K562 (cell line): ENCODE measurements at regions not wholly inside any gene's neighbourhood (a gene's known extent, or its start where the extent isn't known, plus 50 kb on each side); places are given as distances from the start of the nearest gene placed in this dataset.

ENCODE experiments used
- ATAC-seq: fragments of 200-7000 bp; cut with Tn5 transposase; 3 replicates; pipeline ENCODE4 v1.9.1; 2020; ENCODE audit warnings: moderate library complexity
- BruUV-seq: library from RNA; stranded (reverse); fragments of 400-500 nt; replicated peaks from 2 replicates; lab custom pipeline; 2021; lab: Mats Ljungman, UMichigan
- CTCF ChIA-PET: fragments of 300-600 bp; formaldehyde crosslinking; extraction: SDS; loops from one replicate; lab custom pipeline; 2021; ENCODE audit warnings: low intra/inter-chr PET ratio; lab: Yijun Ruan, JAX
- POLR2A ChIA-PET: fragments of 300-600, 350-650 bp; sonication (Branson Sonifier 250); formaldehyde crosslinking; extraction: SDS; loops from one replicate; lab custom pipeline; 2021; ENCODE audit warnings: antibody characterized with exemption, inconsistent platforms; lab: Yijun Ruan, JAX
- DNase-seq, 4 experiments: peaks; one replicate each; pipeline versions ENCODE4 v3.0.0 to v3.0.0-alpha.2; 2011 to 2018; ENCODE audit warnings: low spot score in 3 of 4, mixed read lengths in 3 of 4; ENCODE audit errors: extremely low read depth in 1 of 4
- FAIRE-seq: peaks from 2 replicates; lab custom pipeline; 2011; peaks lifted over from hg19 to GRCh38; lab: Jason Lieb, UNC
- H2AFZ ChIP-seq: 2 replicates; pipeline ENCODE4 v1.6.0; 2011; ENCODE audit warnings: low read depth, low read length, control low read depth, inconsistent platforms
- H3K27ac ChIP-seq: fragments of 200-600 bp; 3 replicates; pipeline ENCODE4 v1.8.0; 2011; ENCODE audit warnings: low read depth, mild to moderate bottlenecking, control low read depth, inconsistent platforms, low read length, moderate library complexity, mixed read lengths; ENCODE audit errors: extremely low read depth
- H3K27me3 ChIP-seq, 2 experiments: fragments of 300-600 bp in 1 of 2; 2 replicates in 1 of 2; 3 replicates in 1 of 2; pipeline versions ENCODE4 v1.6.0 to v1.8.0; 2011; ENCODE audit warnings: inconsistent platforms in 2 of 2, low read length in 2 of 2, mild to moderate bottlenecking in 1 of 2, mixed read lengths in 1 of 2, moderate library complexity in 1 of 2; ENCODE audit not compliant: control insufficient read depth in 2 of 2, insufficient read depth in 2 of 2
- H3K36me3 ChIP-seq: fragments of 300-600 bp; 3 replicates; pipeline ENCODE4 v1.8.0; 2011; ENCODE audit warnings: mild to moderate bottlenecking, low read length, inconsistent platforms; ENCODE audit not compliant: control insufficient read depth, insufficient read depth
- H3K4me1 ChIP-seq, 2 experiments: fragments of 200-600 bp in 1 of 2; replicated peaks in 1 of 2; 2 replicates in 1 of 2; 3 replicates in 1 of 2; pipeline versions ENCODE4 v1.5.1 to v1.8.0; 2011; ENCODE audit warnings: inconsistent platforms in 2 of 2, low read length in 2 of 2, mild to moderate bottlenecking in 1 of 2, mixed read lengths in 1 of 2, moderate library complexity in 1 of 2; ENCODE audit not compliant: control insufficient read depth in 2 of 2, insufficient read depth in 2 of 2
- H3K4me2 ChIP-seq: 2 replicates; pipeline ENCODE4 v1.6.1; 2011; ENCODE audit warnings: low read length, control low read depth, inconsistent platforms, mixed read lengths; ENCODE audit not compliant: insufficient read depth
- H3K4me3 ChIP-seq: fragments of 200-600 bp; sonication (generic), shearing (Covaris generic); 2 replicates; pipeline ENCODE4 v1.5.1; 2016; ENCODE audit warnings: control low read depth, inconsistent platforms
- H3K79me2 ChIP-seq: fragments of 200-600 bp; 3 replicates; pipeline ENCODE4 v1.8.0; 2011; ENCODE audit warnings: low read length, inconsistent platforms; ENCODE audit not compliant: control insufficient read depth, insufficient read depth
- H3K9ac ChIP-seq, 2 experiments: 2 replicates each; pipeline versions ENCODE4 v1.6.0 to v1.6.1; 2011; ENCODE audit warnings: low read depth in 2 of 2, low read length in 2 of 2, control low read depth in 1 of 2, inconsistent platforms in 1 of 2, mild to moderate bottlenecking in 1 of 2, mixed read lengths in 1 of 2; ENCODE audit not compliant: insufficient read depth in 1 of 2
- H3K9me1 ChIP-seq: one replicate; pipeline ENCODE4 v1.6.0; 2011; ENCODE audit warnings: inconsistent platforms, mild to moderate bottlenecking, low read length, moderate library complexity; ENCODE audit not compliant: control insufficient read depth, insufficient read depth
- H3K9me3 ChIP-seq: replicated peaks from 2 replicates; pipeline ENCODE4 v1.5.1; 2011; ENCODE audit warnings: low read depth, low read length, inconsistent platforms; ENCODE audit not compliant: control insufficient read depth, insufficient read depth
- H4K20me1 ChIP-seq: replicated peaks from 2 replicates; pipeline ENCODE4 v1.6.1; 2011; ENCODE audit warnings: low read length, inconsistent platforms, mixed read lengths; ENCODE audit not compliant: control insufficient read depth, insufficient read depth
- DPF2 ChIP-seq: fragments of 450-650 bp; IDR thresholded peaks from 2 replicates; pipeline ENCODE4 v1.6.1; 2016
- HDAC1 ChIP-seq, 2 experiments: fragments of 450-650 bp; IDR thresholded peaks; 2 replicates each; pipeline ENCODE4 v1.6.1; 2016 to 2017; ENCODE audit warnings: inconsistent platforms in 1 of 2, mild to moderate bottlenecking in 1 of 2, moderate library complexity in 1 of 2
- HSF4 ChIP-seq: fragments of 250-450 bp; sonication (Bioruptor Pico); IDR thresholded peaks from 2 replicates; pipeline ENCODE4 v2.1.2; 2022; ENCODE audit warnings: mild to moderate bottlenecking, moderate library complexity, borderline replicate concordance
- NONO ChIP-seq, 2 experiments: fragments of 200-400 bp in 1 of 2; fragments of 450-650 bp in 1 of 2; formaldehyde crosslinking in 1 of 2; IDR thresholded peaks; 2 replicates each; pipeline ENCODE4 v1.6.1; 2017; ENCODE audit warnings: low read depth in 2 of 2, mild to moderate bottlenecking in 2 of 2, moderate library complexity in 2 of 2, low read length in 1 of 2
- PRMT5 ChIP-seq: sonication (generic); formaldehyde crosslinking; IDR thresholded peaks from 2 replicates; pipeline ENCODE4 v1.5.0; 2020; ENCODE audit warnings: missing genetic modification reagents
- PURB ChIP-seq: sonication (generic); formaldehyde crosslinking; IDR thresholded peaks from 2 replicates; pipeline ENCODE4 v1.9.0; 2021; ENCODE audit warnings: low read depth, mild to moderate bottlenecking, missing genetic modification reagents
- TAL1 ChIP-seq: fragments of 450-650 bp; IDR thresholded peaks from 2 replicates; pipeline ENCODE4 v1.6.1; 2016; ENCODE audit warnings: mild to moderate bottlenecking
- ZBTB43 ChIP-seq: sonication (generic); formaldehyde crosslinking; IDR thresholded peaks from 2 replicates; pipeline ENCODE4 v1.8.0; 2023; ENCODE audit warnings: mild to moderate bottlenecking, missing genetic modification reagents
- ZNF280A ChIP-seq: fragments of 450-650 bp; IDR thresholded peaks from 2 replicates; pipeline ENCODE4 v1.6.1; 2018; ENCODE audit warnings: mild to moderate bottlenecking, low read depth; ENCODE audit not compliant: partially characterized antibody
- ZNF77 ChIP-seq: fragments of 250-450 bp; sonication (Bioruptor Pico); IDR thresholded peaks from 2 replicates; pipeline ENCODE4 v1.5.0; 2020
- in situ Hi-C: fragments of 300-500 bp; cut with MboI; formaldehyde crosslinking; loops from 4 replicates; pipeline ENCODE4 v1.15.0; 2018; ENCODE audit warnings: inconsistent platforms, mixed read lengths
- intact Hi-C: fragments of 100-400 bp; cut with micrococcal nuclease; formaldehyde crosslinking; loops from 2 replicates; pipeline ENCODE4 v1.14.2; 2022
- TF ChIP-seq, protein P1 (sequence below): sonication (generic); formaldehyde crosslinking; IDR thresholded peaks from 2 replicates; pipeline ENCODE4 v1.8.1; 2023; ENCODE audit warnings: mild to moderate bottlenecking, missing genetic modification reagents

DNA sequence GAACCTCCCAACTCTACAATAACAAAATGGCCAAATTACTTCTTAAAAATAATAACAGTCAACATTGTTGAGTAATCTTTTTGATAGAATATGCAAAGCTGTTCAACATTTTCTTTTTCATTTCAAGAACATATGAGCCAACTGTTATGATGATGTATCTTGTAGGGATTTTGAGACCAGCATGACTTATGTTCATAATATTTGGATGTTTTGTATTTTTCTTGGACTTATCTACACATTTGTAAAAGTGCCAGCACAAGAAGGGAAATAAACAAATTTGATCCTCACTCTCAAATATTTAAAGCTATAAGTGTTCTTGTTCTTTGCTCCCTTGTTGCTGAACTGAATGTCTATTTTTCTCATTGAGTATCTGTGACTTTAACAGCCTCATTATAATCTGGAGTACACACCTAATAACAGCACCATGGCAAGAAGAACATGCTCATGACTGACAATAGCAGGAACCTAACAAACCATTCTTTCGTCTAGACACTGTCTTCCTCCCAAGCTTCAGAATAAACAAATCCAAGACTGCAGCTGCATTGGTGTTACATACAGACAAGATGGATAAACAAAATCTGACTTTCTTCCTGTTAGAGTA is 1049.7 kb downstream of the FAT4 start (continued):
- no peak for TF ChIP-seq HDAC1 (IDR thresholded peaks at IDR 0.05)
- TF ChIP-seq, protein P1, sequence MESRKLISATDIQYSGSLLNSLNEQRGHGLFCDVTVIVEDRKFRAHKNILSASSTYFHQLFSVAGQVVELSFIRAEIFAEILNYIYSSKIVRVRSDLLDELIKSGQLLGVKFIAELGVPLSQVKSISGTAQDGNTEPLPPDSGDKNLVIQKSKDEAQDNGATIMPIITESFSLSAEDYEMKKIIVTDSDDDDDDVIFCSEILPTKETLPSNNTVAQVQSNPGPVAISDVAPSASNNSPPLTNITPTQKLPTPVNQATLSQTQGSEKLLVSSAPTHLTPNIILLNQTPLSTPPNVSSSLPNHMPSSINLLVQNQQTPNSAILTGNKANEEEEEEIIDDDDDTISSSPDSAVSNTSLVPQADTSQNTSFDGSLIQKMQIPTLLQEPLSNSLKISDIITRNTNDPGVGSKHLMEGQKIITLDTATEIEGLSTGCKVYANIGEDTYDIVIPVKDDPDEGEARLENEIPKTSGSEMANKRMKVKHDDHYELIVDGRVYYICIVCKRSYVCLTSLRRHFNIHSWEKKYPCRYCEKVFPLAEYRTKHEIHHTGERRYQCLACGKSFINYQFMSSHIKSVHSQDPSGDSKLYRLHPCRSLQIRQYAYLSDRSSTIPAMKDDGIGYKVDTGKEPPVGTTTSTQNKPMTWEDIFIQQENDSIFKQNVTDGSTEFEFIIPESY (CRISPR knock-in tag): no peak
- no peak for TF ChIP-seq HSF4 (CRISPR knock-in tag)

GRCh38 chr4:126369076-126369475 is 1054.3 kb downstream of the FAT4 start:
- in situ Hi-C loops: no loop called here
- Histone ChIP-seq H3K4me2 (no peak overlapping the region), H3K4me3 (no peak overlapping the region), H3K9ac (no peak overlapping the region), H3K9me3 (no peaks in the 10 kb centered on the region), H3K4me1 (no peaks in the 10 kb centered on the region), H3K79me2 (no peaks in the 10 kb centered on the region), H3K9me1 (no peaks in the 10 kb centered on the region), H3K36me3 (no peaks in the 10 kb centered on the region), H4K20me1 (no peaks in the 10 kb centered on the region), H3K27me3 (no peaks in the 10 kb centered on the region), H2AFZ (no peak overlapping the region), H3K27ac (no peak overlapping the region)
- TF ChIP-seq ZNF280A (no peak), ZBTB43 (CRISPR knock-in tag) (no peak), NONO (IDR thresholded peaks at IDR 0.05; ENCODE audit: low read depth in 2 of 2, low read length in 1 of 2) (no peak), TAL1 (no peak), ZNF77 (no peak), PRMT5 (CRISPR knock-in tag) (no peak), DPF2 (no peak), PURB (CRISPR knock-in tag) (no peak), HDAC1 (IDR thresholded peaks at IDR 0.05) (no peak)
- DNase-seq (no peak), FAIRE-seq (no peak), ATAC-seq (no peak)
- CTCF ChIA-PET: no interaction called here
- BruUV-seq: no TSS peak
- POLR2A ChIA-PET: interaction anchor here (1.4 kb wide), 1 partner anchor 15 kb away, joined by 3 read pairs; no protein-coding TSS in a partner anchor
- intact Hi-C loops: no loop called here
